CD4-positive, alpha-beta T cell treated with Interleukin-6 at 100 ng/mL for 8 hours (primary cell): ENCODE measurements at regions not wholly inside any gene's neighbourhood (a gene's known extent, or its start where the extent isn't known, plus 50 kb on each side); places are given as distances from the start of the nearest gene placed in this dataset.

Source experiments
- DNase-seq: peaks from one replicate; pipeline ENCODE4 v3.0.0-alpha.2; 2020; ENCODE audit warnings: mixed read lengths, low spot score

DNA sequence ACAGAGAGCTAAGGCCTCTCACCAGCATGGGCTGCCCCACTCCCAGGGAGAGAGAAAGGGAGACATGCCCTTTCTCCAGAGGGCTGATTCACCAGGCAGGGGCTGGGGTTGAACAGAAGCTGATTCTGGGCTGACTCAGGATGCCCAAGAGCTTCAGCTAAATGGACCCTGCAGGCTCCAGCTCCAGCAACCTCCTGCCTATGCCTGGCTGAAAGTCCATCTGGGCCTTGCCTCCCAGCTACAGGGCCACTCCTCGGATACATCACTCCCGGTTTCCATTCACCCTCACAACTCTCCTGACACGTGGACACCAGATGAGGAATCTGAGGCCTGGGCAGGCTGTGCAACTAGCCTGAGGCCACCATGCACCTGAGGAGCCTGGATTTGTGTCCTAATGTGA lies 215.5 kb downstream of the BUD13 start:
- no peak for DNase-seq

- no peak for DNase-seq
Measured at GRCh38 chr11:116556483-116556882, 216.3 kb downstream of the BUD13 start.

GRCh38 chr11:116553482-116553881 lies 219.3 kb downstream of the BUD13 start:
- no peak for DNase-seq

DNA sequence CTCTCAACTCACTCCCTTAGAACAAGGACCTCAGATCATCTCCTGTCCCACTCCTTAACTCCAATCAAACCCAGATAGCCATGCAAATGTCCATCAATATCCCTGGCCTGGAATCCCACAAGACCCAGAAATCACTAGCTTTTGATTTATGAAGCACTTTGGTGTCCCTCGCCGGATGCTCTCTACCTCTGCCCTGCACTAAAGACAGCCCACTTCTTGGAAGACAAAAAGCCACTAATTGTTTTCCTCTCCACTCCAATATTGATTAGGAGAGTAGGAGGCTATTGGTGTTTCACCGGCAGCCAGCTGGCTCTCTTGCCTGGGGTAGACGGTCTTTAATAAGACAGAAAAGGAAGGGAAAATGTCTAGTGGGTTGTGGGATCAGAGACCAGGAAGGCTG lies 221.2 kb downstream of the BUD13 start:
- DNase-seq, result no peak

- DNase-seq, result no peak
Measured at GRCh38 chr11:116548256-116548655, 224.5 kb downstream of the BUD13 start.

- no peak for DNase-seq
Measured at GRCh38 chr11:116547571-116547970, 225.2 kb downstream of the BUD13 start.

- no peak for DNase-seq
Measured at GRCh38 chr11:116545912-116546311, 226.9 kb downstream of the BUD13 start.

DNA sequence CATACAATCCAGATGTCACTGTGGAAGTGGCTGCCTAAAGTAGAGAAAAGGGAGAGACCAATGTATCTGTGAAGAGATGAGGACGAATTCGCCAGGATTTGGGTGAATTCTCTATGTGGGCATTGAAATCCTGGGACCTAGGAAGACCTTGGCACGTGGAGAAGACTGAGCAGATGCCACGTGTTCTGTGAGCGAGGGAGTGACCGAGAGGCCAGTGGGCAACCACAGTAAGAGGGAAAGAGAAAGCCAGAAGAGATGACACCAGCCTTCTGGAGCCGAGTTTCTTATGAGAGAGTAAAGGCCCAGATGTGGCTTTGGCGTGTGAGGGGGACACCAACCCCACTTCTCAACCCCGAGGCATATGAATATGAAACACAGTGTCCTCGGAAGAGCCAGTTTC lies 228.1 kb downstream of the BUD13 start:
- DNase-seq, result no peak

GRCh38 chr11:116543911-116544475 lies 228.8 kb downstream of the BUD13 start:
- DNase-seq, result no peak

DNA sequence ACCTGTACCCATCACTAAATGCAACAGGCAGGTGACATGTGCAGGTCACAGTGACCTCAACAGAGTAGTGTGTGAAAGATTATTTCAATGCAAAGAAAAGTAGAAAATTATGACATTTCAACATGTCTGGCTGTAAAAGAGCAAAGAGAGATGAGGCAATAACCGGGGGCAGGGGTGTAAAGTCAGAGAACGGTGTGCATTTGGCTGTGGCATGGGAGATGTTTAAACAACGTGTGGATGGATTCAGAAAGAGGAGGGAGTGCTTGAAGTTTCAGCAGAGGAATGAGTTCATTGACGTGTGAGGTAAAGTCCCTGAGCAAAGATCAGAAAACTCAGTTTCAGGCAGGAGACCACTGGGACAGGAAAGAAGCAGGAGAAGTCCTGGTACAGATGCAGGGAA lies 229.7 kb downstream of the BUD13 start:
- DNase-seq, result no peak

GRCh38 chr11:116542406-116542805 lies 230.4 kb downstream of the BUD13 start:
- no peak for DNase-seq

GRCh38 chr11:116541460-116541859 lies 231.3 kb downstream of the BUD13 start:
- no peak for DNase-seq

- DNase-seq, result no peak
Measured at GRCh38 chr11:116540645-116541304, 232.0 kb downstream of the BUD13 start.

- DNase-seq, result no peak
Measured at GRCh38 chr11:116539836-116540418, 232.9 kb downstream of the BUD13 start.

DNA sequence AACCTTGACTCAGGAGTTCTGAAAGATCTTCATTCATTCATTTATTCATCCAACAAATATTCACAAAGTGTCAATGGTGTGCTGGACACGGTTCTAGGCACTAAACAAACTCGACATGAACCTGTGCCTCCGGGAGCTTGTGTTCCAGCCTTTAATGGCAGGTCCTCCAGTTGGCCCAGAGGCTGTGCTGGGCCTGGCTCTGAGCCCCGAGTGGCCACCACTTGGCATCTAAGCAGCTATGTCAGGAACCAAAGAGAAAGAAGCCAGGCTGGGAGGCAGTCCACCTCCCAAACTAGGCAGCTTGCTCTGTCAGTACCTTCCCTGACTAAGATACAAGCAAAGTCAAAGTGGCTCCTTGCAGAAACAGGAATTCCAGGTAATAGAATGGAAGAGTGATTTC lies 233.6 kb downstream of the BUD13 start:
- DNase-seq, result no peak

DNA sequence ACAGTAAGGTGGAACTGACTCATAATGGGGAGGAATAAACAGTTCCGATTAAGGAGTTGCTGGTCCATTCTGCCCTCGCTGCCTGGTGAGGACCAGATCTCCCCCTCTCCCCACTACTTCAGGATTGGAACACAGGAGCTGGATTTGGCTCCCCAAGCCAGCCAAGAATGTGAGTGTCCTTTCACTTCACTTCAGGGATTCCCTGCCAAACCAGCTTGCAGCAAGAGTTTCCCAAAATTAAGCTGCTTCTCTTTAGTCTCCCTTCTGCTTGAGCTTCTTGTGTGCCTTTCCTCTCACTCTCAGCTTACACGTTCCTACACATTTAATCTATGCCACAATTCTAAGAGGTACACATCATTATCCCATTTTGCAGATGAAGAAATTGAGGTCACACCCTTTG lies 234.1 kb downstream of the BUD13 start:
- DNase-seq, result no peak

DNA sequence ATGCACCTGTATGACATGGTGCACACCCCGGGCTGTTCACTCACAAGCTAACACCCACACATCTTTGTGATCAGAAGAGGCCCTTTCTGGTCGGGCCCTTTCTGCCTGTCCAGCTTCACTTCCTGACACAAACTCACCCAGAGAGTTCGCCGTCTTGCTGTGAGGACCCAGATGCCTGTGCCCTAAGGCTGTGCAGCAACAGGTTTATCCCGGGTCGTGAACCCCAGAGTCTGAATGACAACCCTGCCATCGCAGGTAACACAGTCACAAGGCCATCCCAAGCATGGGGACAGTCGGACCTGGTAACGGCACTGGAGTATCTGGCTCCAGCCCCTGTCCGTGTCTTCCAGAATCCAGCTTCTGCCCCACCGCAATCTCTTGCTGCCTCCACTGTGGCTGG lies 235.1 kb downstream of the BUD13 start:
- no peak for DNase-seq

DNA sequence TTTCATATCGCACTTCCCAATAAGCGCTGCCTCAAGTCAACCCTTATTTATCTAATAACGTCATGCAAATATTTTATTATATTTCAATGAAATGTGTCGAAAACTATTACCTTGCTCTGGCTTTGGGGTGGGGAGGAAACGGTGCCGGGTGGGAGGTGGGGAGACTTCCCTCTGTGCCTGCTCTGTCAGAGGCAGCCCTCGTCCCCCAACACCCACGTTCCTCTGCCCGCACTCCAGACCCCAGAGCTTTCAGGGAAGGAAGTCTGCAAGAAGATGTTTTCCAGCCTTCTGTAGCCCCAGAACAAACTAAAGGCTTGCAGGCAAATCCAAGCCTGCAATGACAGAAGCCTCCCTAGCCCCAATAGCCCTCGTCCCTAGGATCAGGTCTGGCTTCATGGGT lies 235.7 kb downstream of the BUD13 start:
- no peak for DNase-seq

GRCh38 chr11:116536416-116536815 lies 236.4 kb downstream of the BUD13 start:
- no peak for DNase-seq

GRCh38 chr11:116535994-116536393 lies 236.8 kb downstream of the BUD13 start:
- DNase-seq, result no peak

DNA sequence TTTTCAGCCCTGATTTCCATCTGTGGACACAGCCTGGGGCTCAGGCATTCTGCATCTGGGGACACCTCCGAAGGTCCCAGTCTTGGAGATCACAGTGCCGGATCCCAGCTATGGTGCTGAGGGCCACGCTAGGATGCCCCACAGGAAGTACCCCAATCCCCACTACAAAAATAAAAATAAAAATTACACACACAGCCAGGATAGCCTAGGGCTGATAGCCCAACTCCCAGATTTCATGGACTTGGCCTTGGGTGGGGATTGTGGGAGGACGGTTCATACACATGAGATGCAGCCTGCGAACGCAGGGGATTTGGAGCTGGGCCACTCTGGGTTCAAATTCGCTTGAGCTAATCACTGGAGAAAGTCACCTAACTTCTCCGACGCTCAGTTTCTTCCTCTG lies 237.7 kb downstream of the BUD13 start:
- no peak for DNase-seq

GRCh38 chr11:116534270-116534975 lies 238.4 kb downstream of the BUD13 start:
- DNase-seq, result no peak

DNA sequence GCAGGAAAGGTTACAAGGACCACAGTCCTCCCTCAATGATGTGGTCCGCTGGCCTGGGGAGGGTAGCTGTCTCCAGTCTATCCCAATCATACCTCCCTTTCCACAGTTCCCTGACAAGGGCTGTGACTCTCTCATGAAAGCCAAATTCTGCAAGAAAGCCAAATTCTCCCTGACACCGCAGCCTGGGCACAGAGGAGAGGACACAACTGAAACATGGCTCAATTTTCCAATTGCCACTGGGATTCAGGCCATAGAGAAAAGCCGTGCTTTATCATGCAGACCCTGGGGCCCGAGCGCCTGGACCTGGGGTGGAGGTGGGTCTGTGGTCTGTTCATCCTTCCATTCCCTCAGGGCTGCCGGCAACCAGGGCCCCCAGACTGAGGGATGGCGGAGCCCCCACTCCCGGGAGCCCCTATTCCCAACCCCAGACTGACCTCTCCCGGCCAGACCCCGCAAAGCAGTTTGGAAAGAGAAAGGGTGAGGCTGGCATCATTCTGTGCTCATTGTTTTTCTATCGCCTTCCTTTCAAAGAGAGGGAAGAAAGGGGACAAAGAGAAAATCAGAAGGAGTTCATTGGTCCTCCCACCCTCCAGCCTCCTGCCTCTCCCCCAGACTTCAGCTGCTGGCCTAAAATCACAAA lies 239.5 kb downstream of the BUD13 start:
- no peak for DNase-seq
